ENCODE measurements at regions not wholly inside any gene's neighbourhood (a gene's known extent, or its start where the extent isn't known, plus 50 kb on each side); places are given as distances from the start of the nearest gene placed in this dataset.

DNA sequence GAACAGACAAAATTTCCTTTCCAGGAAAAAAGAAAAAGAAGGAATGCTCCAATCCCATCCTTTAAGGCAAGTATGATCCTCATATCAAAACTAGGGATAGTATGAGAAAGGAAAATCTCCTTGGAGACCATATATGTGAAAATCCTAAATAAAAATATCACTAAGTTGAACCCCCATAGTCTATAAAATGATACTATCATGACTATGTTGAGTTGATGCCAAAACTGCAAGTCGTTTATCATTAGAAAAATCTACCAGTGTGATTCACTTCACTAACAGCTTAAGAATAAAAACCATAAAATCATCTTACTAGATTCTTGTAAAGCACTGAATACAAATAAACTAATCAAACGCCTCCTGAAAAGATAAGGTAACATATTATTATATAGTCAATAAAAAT is 76.6 kb upstream of the STXBP5 start:
- no peak for DNase-seq

GRCh38 chr6:147128056-147128455 is 76.2 kb upstream of the STXBP5 start:
- DNase-seq, result no peak

DNA sequence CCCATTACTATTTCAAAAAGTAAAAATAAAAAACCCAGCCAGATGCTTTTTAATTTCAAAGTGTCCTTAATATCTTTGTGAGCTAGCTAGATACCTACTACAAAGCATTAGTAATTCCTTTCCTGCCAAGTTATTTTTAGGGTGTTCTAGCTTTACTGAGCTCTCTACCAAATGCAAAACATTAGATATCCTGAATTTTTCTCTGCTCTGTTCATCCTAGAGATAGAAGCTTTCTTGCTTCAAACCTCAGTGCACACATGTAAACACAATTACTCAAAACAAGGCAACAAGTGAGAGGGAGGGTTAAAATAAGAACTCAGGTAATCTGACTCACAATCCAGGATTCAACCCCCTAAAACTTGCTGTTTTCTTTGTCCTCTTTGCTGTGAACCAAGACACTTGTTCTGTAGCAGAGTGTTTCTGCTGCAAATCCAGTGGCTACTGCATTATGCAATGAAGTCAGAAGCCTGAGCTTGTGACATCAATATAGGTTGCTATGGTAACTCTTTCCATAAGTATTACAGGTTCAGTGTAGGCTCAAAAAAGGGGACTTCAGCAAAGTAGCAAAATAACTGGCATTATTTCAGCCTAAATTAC is 72.6 kb upstream of the STXBP5 start:
- peak in 1 of 56 donors; percentile 16 for DNase-seq

DNA sequence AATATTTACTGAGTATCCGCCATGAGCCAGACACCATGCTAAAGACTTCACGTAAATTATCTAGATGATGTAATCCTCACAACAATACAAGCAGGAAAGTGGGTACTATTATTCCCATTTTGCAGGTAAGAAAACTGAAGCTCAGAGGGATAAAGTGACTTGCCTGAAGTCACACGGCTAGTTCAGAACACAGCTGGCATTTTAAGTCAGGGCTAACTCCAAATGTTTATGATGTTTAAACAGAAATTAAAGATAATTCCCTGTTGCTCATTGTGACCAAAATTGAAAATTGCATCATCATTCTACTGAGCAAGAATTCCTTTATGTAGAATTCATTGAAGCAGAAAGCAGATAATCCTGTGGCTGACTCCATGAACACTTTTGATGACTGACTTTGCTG is 71.3 kb upstream of the STXBP5 start:
- no peak for DNase-seq

DNA sequence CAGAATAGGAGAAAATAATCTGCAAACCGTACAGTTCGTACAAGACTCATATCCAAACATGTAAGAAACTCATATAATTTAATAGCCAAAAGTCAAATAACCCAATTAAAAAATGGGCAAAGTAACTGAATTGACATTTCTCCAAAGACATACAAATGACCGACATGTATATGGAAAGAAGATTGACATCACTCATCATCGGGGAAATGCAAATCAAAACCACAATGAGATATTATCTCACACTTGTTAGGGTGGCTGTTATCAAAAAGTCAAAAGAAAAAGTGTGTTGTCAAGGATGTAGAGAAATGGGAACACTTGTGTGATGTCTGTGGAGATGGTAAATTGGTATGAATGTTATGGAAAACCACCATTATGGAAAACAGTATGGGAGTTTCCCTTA is 70.5 kb upstream of the STXBP5 start:
- DNase-seq, result no peak

GRCh38 chr6:147135211-147135681 is 69.0 kb upstream of the STXBP5 start:
- DNase-seq, result no peak

- no peak for DNase-seq
Observed at GRCh38 chr6:147136057-147136456, 68.2 kb upstream of the STXBP5 start.

DNA sequence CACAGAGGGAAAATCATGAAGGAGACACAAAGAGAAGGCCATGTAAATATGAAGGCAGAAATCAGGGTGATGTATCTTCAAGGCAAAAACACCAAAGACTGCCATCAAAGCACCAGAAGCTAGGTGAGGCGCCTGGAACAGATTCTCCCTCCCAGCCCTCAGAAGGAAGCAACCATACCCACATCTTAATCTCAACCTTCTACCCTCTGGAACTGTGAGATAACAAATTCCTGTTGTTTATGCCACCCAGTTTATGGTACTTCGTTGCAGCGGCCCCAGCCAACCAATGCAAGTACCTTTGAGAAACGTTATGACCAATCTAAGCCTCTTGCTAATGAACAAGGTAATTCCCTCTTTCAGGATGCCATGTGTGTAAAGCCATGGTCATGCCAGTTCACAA is 66.2 kb upstream of the STXBP5 start:
- no peak for DNase-seq

GRCh38 chr6:147138835-147139234 is 65.4 kb upstream of the STXBP5 start:
- no peak for DNase-seq

DNA sequence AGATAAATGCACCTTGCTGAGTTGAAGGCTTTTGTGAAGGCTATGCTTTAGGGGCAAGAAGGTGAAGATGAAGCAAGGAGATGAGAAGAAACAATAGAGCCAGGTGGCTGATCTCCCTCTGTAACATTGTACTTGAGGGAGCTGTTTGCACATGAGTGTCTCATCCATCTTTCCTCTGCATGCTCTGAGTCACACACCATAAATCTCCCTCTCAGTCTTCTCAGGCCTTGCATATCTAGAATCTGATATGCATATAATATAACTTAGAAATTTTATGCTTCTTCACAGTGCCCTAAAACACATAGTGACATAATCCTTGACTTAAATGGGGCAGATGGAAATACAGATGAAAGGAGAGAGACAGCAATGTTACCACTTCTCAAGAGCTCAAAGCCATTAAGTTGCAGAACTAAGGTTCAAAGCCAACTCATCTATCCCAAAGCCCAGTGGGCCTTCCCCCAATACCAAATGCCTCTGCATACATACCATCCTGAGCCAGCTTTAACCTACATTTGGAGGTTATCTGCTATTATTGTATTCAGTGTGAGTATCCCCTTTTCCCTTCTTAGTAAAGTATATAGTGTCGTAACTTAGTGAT is 62.4 kb upstream of the STXBP5 start:
- no peak for DNase-seq

GRCh38 chr6:147142684-147143245 is 61.5 kb upstream of the STXBP5 start:
- no peak for DNase-seq

DNA sequence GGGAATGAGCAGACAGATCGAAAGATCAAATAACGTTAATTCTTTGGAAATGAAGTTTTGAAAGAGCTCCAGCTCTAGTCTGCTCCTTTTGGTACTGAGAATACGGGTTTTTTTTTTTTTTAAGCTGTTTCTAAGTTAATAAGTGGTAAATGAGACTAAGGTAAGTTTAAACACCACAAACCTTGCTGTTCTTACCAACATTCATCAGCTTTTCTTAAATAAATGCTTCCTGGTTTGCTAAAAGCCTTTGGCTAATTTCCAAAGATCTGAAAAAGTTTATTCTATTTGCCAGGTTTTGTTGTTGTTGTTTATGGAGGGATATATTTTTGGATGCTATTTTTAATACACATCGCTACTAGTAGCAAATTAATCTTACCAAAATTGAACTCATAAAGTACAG is 55.1 kb upstream of the STXBP5 start:
- DNase-seq, result no peak

GRCh38 chr6:147149826-147150225 is 54.4 kb upstream of the STXBP5 start:
- no peak for DNase-seq

- DNase-seq, result no peak
Observed at GRCh38 chr6:147150293-147150692, 53.9 kb upstream of the STXBP5 start.
